ENCODE measurements at regions not wholly inside any gene's neighbourhood (a gene's known extent, or its start where the extent isn't known, plus 50 kb on each side); places are given as distances from the start of the nearest gene placed in this dataset.
A peak's percentile ranks its signal among the peaks of the same experiment; 100 is the strongest.

GRCh38 chrX:109312757-109313156 lies 169.1 kb downstream of the GUCY2F start:
- DNase-seq (ENCODE audit: low read depth in 3 of 3), result no peak

DNA sequence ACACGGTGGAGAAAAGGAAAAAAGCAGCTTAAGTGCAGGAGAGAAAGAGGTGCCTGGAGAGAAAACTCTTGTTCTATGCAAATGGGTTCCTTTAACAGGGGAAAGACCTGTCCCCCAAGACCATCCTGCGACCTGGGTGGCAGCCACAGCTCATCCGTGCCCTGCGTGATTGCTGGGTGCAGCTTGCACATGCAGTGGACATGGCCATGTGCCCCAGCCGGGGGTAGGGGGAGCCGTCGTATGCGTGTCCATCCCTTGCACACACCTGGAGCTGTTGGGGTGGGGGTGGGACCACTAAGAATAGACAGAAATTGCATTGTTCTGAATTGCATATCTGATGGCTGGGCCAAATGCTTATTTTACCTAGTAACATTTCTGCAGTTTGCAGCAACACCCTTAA lies 171.9 kb downstream of the GUCY2F start:
- DNase-seq (ENCODE audit: low read depth in 3 of 3), result no peak

DNA sequence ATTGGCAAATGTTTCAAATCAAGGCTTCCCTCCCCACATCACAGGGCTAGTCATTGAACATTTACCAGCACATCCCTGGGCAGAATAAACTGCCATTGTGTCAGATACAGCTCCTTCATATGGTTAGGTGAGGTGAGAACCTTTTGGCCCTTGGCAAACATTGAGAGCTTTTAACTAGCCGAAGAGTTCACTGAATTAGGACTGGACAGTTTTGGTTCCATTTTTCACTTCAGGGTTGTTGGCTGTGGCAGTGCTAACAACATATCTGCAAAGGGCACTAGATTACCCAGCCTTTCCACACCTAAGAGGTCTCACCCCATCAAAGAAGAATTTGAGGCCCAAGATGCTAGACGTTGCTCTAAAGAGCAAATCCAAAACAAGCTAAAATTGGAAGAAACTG lies 180.7 kb downstream of the GUCY2F start:
- no peak for DNase-seq (ENCODE audit: low read depth in 3 of 3)

DNA sequence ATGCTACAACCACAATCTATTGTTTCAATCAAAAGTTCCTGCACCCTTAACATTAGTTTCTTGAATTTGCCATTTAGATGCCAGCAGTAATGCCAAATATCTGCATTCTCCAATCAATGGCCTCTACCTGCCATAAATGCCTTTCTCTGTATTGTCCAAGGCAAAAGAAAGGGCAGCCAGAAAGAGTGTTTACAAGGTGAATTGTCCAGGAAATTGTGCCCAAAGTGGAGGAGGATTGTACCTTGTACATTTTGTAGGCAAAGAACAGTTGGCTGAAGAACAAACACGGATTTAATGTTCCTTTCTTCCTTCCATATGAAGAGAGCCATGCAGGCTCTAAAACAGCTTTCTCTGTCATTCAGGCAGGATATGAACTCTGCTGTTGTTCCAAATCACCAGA lies 181.5 kb downstream of the GUCY2F start:
- DNase-seq (ENCODE audit: low read depth in 3 of 3), result no peak

DNA sequence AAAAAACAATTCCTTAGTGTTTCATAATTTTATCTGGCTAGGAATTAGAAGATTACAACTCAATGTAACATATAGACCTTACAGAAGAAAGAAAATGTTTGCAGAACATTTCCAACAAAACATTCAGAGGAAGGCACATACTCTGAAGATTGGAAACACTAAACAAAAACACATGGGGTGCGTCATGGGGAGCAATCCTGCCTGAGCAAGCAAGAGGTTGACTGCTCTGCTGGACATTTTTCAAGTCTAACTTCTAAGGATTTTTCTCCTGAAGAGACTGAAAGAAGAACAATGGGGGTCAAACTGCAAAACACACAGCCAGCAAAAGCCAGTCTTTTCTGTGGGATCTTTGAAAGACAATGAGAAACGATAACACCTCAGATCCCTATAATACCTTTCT lies 182.8 kb downstream of the GUCY2F start:
- DNase-seq (ENCODE audit: low read depth in 3 of 3), result no peak

- no peak for DNase-seq (ENCODE audit: low read depth in 3 of 3)
Measured at GRCh38 chrX:109294097-109294814, 187.6 kb downstream of the GUCY2F start.

DNA sequence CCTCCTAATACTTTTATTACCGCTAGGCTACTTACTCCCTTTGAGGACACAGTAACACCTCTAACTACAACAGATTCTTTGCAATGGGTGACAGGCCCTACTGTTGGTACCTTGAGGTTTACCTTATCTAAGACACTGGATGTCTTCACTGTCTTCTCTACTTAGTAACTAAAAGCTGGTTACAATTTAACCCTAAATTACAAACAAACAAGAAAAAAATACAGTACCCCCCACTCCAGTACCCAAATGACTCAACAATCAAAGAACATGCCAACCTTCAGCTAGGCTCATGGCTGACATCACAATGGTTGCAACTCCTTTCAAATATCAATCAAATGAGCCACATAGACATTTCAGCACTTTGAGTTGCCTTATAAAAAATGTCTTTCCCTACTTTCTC lies 198.0 kb downstream of the GUCY2F start:
- no peak for DNase-seq (ENCODE audit: low read depth in 3 of 3)

DNA sequence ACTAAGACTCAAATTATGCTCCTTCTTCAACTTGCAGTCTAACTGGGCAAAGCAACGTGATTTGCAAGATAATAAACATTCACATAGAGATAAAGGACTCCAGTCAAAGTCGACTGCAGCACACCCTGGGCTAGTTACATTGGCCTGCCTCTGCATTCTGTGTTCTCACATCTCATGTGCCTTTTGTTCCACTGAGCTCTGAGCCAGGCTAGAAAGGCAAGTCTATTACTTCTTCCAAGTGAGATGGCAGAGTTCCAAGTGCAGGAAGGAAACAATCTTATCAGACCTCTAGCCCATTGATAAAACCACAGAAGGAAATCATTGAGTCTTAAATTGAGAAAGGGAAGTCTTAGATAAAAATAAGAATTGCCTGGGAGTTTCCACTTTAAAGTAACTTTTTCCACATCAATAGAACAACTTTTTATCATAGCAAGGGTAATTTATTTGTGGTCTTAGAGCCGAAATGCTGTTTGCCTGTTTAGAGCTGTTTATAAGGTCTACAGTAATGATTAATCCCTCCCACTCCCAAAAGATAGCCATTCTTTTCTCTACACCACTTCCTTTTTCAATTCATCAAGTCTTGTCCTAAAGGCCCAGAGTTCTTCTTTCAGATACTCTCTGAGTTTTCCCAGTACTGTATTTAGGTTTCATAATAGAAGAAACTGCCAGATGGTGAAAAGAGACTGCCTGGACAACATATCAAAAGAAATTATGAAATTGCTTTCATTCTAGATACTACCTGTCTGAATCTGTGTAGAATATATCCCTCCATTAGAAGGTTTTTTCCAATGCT lies 200.2 kb downstream of the GUCY2F start:
- no peak for DNase-seq (ENCODE audit: low read depth in 3 of 3)

GRCh38 chrX:109274806-109275205 lies 207.1 kb downstream of the GUCY2F start:
- no peak for DNase-seq (ENCODE audit: low read depth in 3 of 3)

- DNase-seq (ENCODE audit: low read depth in 3 of 3), result peak in 2 of 3 donors; percentile 29 to 36
Measured at GRCh38 chrX:109270580-109271484, 211.1 kb downstream of the GUCY2F start.

- no peak for DNase-seq (ENCODE audit: low read depth in 3 of 3)
Measured at GRCh38 chrX:109268340-109268739, 213.5 kb downstream of the GUCY2F start.

DNA sequence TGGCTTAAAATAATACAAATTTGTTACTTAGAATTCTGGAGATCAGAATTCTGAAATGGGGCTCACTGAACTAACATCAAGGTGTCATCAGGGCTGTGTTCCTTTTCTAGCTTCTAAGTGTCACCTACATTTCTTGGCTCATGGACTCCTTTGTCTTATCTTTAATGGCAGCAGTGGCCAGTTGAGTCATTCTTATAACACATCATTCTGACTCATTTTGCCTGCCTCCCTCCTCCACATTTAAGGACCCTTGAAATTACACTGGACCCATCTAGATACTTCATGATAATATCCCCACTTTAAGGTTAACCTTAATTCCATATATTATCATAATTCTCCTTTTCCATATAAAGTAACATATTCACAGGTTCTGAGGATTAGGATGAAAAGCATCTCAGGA lies 215.9 kb downstream of the GUCY2F start:
- DNase-seq (ENCODE audit: low read depth in 3 of 3), result no peak

DNA sequence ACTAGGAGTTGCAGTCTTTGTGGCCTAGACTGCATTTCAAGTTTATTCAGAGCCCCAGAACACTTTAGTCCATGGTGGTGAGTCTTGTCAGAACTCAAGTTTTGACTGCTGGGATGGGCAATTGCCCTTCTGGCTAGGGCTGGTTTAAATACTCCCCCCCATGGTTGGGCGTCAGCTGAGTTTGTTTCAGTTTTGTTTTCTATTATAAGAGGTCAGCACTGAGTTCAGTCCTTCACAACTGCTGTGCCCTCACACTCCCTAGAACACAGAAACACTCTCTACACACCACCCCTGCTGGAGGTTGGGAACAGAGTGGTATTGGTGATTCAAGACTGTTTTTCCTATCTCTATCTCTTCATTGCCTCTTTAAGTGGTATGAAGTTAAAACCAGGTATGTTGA lies 217.0 kb downstream of the GUCY2F start:
- no peak for DNase-seq (ENCODE audit: low read depth in 3 of 3)

- no peak for DNase-seq (ENCODE audit: low read depth in 3 of 3)
Measured at GRCh38 chrX:109261279-109261678, 220.6 kb downstream of the GUCY2F start.

DNA sequence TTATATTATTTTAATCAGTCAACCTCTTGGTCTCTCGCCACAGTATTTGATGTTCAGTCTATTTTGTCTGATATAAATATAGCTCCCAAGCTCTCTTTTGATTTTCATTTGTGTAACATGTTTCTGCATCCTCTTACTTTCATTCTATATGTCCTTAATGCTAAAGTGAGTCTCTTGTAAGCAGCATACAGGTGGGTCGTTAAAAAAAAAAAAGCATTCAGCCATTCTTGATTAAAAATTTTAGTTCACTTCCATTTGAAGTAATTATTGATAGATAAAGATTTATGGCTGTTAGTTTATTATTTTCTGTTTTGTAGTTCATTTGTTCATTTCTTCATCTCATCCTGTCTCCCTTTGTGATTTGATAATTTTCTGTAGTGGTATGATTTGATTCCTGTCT lies 229.1 kb downstream of the GUCY2F start:
- DNase-seq (ENCODE audit: low read depth in 3 of 3), result no peak

- no peak for DNase-seq (ENCODE audit: low read depth in 3 of 3)
Measured at GRCh38 chrX:109218761-109219160, 263.1 kb downstream of the GUCY2F start.

GRCh38 chrX:109199726-109200125 lies 282.2 kb downstream of the GUCY2F start:
- DNase-seq (ENCODE audit: low read depth in 3 of 3), result no peak

DNA sequence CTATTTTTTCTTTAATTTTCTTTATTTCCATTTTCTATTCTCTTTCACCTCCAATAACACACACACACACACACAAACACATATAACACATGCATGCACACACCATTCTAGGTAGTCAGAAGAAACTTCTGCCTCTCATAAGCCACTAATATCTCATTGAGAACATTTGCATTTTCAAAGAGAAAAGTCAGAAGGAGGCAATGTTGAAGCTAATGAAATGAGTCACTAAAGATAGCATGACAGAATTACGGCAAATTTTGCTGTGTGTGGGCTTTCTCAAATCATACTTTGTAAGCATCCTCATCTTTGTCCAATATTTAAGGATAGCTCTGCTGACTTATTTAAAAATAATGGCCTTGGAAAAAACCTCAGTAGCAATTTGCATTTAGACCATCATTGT lies 291.3 kb downstream of the GUCY2F start:
- no peak for DNase-seq (ENCODE audit: low read depth in 3 of 3)

GRCh38 chrX:109187473-109188168 lies 294.3 kb downstream of the GUCY2F start:
- DNase-seq (ENCODE audit: low read depth in 3 of 3), result no peak

- no peak for DNase-seq (ENCODE audit: low read depth in 3 of 3)
Measured at GRCh38 chrX:109186939-109187338, 294.9 kb downstream of the GUCY2F start.

DNA sequence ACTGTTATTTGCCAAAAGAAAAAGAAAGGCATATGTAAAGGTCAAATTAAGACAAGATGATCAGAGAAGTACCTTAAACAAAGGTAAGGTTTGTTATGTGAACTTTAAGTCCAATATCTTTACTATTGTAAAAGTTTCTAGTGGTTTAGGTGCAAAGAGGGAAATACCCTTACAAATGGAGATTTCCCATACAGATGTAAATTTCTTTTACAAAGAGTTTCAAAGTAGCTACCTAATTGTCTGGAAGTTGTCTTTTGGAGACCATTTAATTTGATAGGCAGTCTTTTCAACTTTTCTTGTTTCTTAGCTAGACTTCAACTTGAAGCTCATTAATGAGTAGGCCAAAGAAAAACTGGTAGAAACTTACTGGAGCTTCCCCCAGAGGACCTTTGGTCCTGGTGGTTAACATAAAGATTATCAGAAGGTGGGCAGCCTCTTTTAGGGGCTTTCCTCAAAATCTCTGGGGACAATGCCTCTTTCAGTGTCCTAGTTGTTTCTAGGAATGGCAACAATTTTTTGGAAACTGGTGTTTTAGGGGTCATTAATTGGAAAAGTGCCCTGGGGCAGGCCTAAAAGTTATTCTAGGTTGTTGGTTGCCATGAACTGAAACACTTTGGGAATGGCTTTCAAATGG lies 297.3 kb downstream of the GUCY2F start:
- no peak for DNase-seq (ENCODE audit: low read depth in 3 of 3)

Measured in stimulated activated CD4-positive, alpha-beta T cell treated with anti-CD3 and anti-CD28 coated beads, TNF-alpha, amount 100 ng/mL, for 48 hours (primary cell).